ENCODE measurements at regions not wholly inside any gene's neighbourhood (a gene's known extent, or its start where the extent isn't known, plus 50 kb on each side); places are given as distances from the start of the nearest gene placed in this dataset.
"Not testable (repeated sequence)": the region's sequence is repeated elsewhere in the genome, so short reads cannot be mapped to it uniquely, and the experiment has no call there.

DNA sequence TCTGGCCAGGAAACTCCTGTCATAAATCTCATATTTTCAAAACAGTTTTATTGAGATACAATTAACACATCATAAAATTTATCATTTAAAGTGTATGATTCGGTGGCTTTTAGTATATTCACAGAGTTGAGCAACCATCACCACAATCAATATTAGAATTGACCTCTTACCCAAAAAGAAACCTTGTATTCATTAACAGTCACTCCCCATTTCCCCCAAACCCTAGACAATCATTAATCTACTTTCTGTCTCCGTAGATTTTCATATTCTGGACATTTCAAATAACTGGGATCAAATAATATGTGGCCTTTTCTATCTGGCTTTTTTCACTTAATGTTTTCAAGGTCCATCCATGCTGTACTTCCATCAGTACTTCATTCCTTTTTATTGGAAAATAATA lies 145.7 kb upstream of the RORA start:
- no peak for TF ChIP-seq CTCF (conservative IDR thresholded peaks at IDR 0.05; ENCODE audit: low read depth, low read length)
- DNase-seq (ENCODE audit: low read depth), result no peak
- H3K4me3 ChIP-seq (ENCODE audit: low read length), result no peak overlapping the region

- DNase-seq (ENCODE audit: low read depth), result no peak
- H3K4me3 ChIP-seq (ENCODE audit: low read length), result no peak overlapping the region
- TF ChIP-seq CTCF (conservative IDR thresholded peaks at IDR 0.05; ENCODE audit: low read depth, low read length), result no peak
Measured at GRCh38 chr15:61367953-61368352, 138.9 kb upstream of the RORA start.

GRCh38 chr15:61364871-61365270 lies 135.8 kb upstream of the RORA start:
- no peak for DNase-seq (ENCODE audit: low read depth)
- TF ChIP-seq CTCF (conservative IDR thresholded peaks at IDR 0.05; ENCODE audit: low read depth, low read length), result no peak
- H3K4me3 ChIP-seq (ENCODE audit: low read length), result no peak overlapping the region

DNA sequence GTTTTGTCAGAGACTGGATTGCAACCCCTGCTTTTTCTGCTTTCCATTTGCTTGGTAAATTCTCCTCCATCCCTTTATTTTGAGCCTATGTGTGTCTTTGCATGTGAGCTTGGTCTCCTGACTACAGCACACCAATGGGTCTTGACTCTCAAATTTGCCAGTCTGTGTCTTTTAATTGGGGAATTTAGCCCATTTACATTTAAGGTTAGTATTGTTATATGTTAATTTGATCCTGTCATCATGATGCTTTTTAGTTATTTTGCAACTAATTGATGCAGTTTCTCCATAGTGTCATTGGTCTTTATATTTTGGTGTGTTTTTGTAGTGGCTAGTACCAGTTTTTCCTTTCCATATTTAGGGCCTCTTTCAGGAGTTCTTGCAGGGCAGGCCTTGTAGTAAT lies 133.8 kb upstream of the RORA start:
- DNase-seq (ENCODE audit: low read depth); H3K4me3 ChIP-seq (ENCODE audit: low read length): not testable (repeated sequence)

- no peak for TF ChIP-seq CTCF (conservative IDR thresholded peaks at IDR 0.05; ENCODE audit: low read depth, low read length)
- H3K4me3 ChIP-seq (ENCODE audit: low read length), result no peak overlapping the region
- no peak for DNase-seq (ENCODE audit: low read depth)
Measured at GRCh38 chr15:61344293-61344692, 115.2 kb upstream of the RORA start.

- H3K4me3 ChIP-seq (ENCODE audit: low read length), result no peak overlapping the region
- TF ChIP-seq CTCF (conservative IDR thresholded peaks at IDR 0.05; ENCODE audit: low read depth, low read length), result no peak
- DNase-seq (ENCODE audit: low read depth), result no peak
Measured at GRCh38 chr15:61342390-61342789, 113.3 kb upstream of the RORA start.

DNA sequence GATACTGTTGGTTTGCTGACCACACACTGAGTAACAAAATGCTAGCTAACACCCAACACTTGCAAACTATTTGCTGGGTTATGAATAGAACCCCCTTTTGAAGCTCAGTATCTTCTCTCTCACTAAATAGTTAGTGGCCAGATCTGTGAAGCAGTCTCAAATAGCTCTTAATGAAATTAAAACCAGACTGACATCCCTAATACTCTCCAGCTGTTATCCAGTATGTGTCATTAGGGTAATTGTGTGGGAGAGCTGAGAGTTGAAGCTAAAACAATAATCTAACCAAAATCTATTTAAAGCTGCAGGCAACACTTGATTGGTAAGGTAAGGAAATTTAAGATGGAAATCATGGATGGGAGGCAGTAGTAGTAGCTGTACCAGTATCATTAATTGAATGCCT lies 110.4 kb upstream of the RORA start:
- H3K4me3 ChIP-seq (ENCODE audit: low read length), result no peak overlapping the region
- TF ChIP-seq CTCF (conservative IDR thresholded peaks at IDR 0.05; ENCODE audit: low read depth, low read length), result no peak
- DNase-seq (ENCODE audit: low read depth), result no peak

DNA sequence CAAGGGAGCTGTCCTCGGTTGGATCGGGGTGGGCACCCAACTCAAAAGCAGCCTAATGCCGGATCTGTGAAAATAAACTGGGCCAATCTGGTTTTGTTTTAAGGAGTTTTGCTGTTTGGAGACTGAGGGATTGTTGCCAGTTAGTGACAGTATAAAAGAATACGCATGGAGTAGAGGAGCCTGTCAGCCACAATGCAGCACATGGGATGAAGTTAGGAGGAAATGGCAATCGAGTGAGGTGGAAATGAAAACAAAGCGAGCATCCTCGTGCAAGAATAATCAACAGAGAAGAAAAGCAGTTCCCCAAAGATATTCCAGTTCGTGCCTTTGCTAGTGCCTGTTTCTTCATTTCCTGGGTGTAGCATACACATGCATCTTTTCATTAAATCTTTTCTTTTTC lies 108.4 kb upstream of the RORA start:
- no peak for TF ChIP-seq CTCF (conservative IDR thresholded peaks at IDR 0.05; ENCODE audit: low read depth, low read length)
- H3K4me3 ChIP-seq (ENCODE audit: low read length), result no peak overlapping the region
- DNase-seq (ENCODE audit: low read depth), result no peak
